ENCODE measurements at regions not wholly inside any gene's neighbourhood (a gene's known extent, or its start where the extent isn't known, plus 50 kb on each side); places are given as distances from the start of the nearest gene placed in this dataset.
A peak's percentile ranks its signal among the peaks of the same experiment; 100 is the strongest.

DNA sequence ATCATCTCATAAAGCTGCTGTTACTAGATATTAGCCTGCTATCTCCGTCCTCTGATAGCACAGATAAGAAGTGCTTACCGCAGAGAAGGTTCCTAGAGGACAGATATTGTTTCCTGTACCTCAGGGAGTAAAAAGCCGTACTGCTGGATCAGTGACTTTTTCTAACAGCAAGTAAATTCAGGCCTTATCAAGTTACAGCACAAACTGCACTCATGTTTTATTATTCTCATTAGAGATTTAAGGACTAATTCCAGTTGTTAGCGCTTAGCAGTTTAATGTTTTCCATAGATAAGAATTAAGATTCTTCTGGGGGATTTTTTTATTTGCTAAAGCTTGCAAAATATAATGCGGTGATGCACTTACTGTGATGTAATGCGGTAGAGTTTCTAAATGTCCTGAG lies 119.0 kb upstream of the OBI1 start (continued):
- TF ChIP-seq, protein P1, sequence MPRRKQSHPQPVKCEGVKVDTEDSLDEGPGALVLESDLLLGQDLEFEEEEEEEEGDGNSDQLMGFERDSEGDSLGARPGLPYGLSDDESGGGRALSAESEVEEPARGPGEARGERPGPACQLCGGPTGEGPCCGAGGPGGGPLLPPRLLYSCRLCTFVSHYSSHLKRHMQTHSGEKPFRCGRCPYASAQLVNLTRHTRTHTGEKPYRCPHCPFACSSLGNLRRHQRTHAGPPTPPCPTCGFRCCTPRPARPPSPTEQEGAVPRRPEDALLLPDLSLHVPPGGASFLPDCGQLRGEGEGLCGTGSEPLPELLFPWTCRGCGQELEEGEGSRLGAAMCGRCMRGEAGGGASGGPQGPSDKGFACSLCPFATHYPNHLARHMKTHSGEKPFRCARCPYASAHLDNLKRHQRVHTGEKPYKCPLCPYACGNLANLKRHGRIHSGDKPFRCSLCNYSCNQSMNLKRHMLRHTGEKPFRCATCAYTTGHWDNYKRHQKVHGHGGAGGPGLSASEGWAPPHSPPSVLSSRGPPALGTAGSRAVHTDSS (tag by site-specific recombination; IDR thresholded peaks at IDR 0.05) = no peak
- TF ChIP-seq ZBTB44 (tag by site-specific recombination; IDR thresholded peaks at IDR 0.05) = peak; percentile 87
- no peak for TF ChIP-seq ZBTB1 (tag by site-specific recombination; IDR thresholded peaks at IDR 0.05)
- TF ChIP-seq ZNF214 (tag by site-specific recombination; IDR thresholded peaks at IDR 0.05; ENCODE audit: borderline replicate concordance) = no peak
- TF ChIP-seq HOXA7 (CRISPR knock-in tag; IDR thresholded peaks at IDR 0.05; ENCODE audit: borderline replicate concordance) = no peak
- TF ChIP-seq ZNF544 (tag by site-specific recombination; IDR thresholded peaks at IDR 0.05) = no peak
- TF ChIP-seq ZNF114 (tag by site-specific recombination; IDR thresholded peaks at IDR 0.05) = no peak
- TF ChIP-seq, protein P2, sequence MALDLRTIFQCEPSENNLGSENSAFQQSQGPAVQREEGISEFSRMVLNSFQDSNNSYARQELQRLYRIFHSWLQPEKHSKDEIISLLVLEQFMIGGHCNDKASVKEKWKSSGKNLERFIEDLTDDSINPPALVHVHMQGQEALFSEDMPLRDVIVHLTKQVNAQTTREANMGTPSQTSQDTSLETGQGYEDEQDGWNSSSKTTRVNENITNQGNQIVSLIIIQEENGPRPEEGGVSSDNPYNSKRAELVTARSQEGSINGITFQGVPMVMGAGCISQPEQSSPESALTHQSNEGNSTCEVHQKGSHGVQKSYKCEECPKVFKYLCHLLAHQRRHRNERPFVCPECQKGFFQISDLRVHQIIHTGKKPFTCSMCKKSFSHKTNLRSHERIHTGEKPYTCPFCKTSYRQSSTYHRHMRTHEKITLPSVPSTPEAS (tag by site-specific recombination; IDR thresholded peaks at IDR 0.05) = no peak
- no peak for TF ChIP-seq ZNF133 (tag by site-specific recombination; IDR thresholded peaks at IDR 0.05)
- TF ChIP-seq ZNF48 (tag by site-specific recombination; IDR thresholded peaks at IDR 0.05) = no peak
- no peak for TF ChIP-seq OVOL3 (tag by site-specific recombination; IDR thresholded peaks at IDR 0.05)
- no peak for TF ChIP-seq ZNF354C (tag by site-specific recombination; IDR thresholded peaks at IDR 0.05; ENCODE audit: borderline replicate concordance, low read depth)
- peak; percentile 85 for TF ChIP-seq BCL11B (tag by site-specific recombination; IDR thresholded peaks at IDR 0.05; ENCODE audit: low read depth)
- no peak for TF ChIP-seq ZSCAN5A (tag by site-specific recombination; IDR thresholded peaks at IDR 0.05)
- no peak for TF ChIP-seq ZNF391 (tag by site-specific recombination; IDR thresholded peaks at IDR 0.05; ENCODE audit: borderline replicate concordance, low read depth)
- no peak for TF ChIP-seq ZNF747 (tag by site-specific recombination; IDR thresholded peaks at IDR 0.05)
- TF ChIP-seq ZFP37 (tag by site-specific recombination; IDR thresholded peaks at IDR 0.05) = no peak
- TF ChIP-seq ZBTB49 (tag by site-specific recombination; IDR thresholded peaks at IDR 0.05; ENCODE audit: low read depth) = no peak
- TF ChIP-seq ZNF366 (tag by site-specific recombination; conservative IDR thresholded peaks at IDR 0.05) = no peak; the same call in 1 of the 2 replicates
- no peak for TF ChIP-seq ZFP69B (tag by site-specific recombination; IDR thresholded peaks at IDR 0.05)
- TF ChIP-seq BCL11A (tag by site-specific recombination; IDR thresholded peaks at IDR 0.05; ENCODE audit: low read depth) = no peak
- TF ChIP-seq ZNF501 (tag by site-specific recombination; IDR thresholded peaks at IDR 0.05) = no peak
- no peak for TF ChIP-seq ZNF23 (tag by site-specific recombination; IDR thresholded peaks at IDR 0.05; ENCODE audit: borderline replicate concordance)
- no peak for TF ChIP-seq ZBTB21 (tag by site-specific recombination; IDR thresholded peaks at IDR 0.05)
- no peak for TF ChIP-seq ZNF341 (tag by site-specific recombination; IDR thresholded peaks at IDR 0.05; ENCODE audit: low read depth)
- no peak for TF ChIP-seq SALL2 (tag by site-specific recombination; IDR thresholded peaks at IDR 0.05; ENCODE audit: borderline replicate concordance)
- TF ChIP-seq ZNF558 (tag by site-specific recombination; IDR thresholded peaks at IDR 0.05) = no peak
- TF ChIP-seq ZBTB10 (tag by site-specific recombination; IDR thresholded peaks at IDR 0.05) = no peak
- TF ChIP-seq ZNF274 (IDR thresholded peaks at IDR 0.05; ENCODE audit: low read length) = no peak
- no peak for TF ChIP-seq ZNF274 (tag by site-specific recombination; IDR thresholded peaks at IDR 0.05; ENCODE audit: borderline replicate concordance)
- TF ChIP-seq ZNF791 (tag by site-specific recombination; IDR thresholded peaks at IDR 0.05) = no peak
- TF ChIP-seq ZNF169 (tag by site-specific recombination; IDR thresholded peaks at IDR 0.05) = no peak
